Vagina (tissue), 2 donors: ENCODE measurements at regions not wholly inside any gene's neighbourhood (a gene's known extent, or its start where the extent isn't known, plus 50 kb on each side); places are given as distances from the start of the nearest gene placed in this dataset.
"Not testable (repeated sequence)": the region's sequence is repeated elsewhere in the genome, so short reads cannot be mapped to it uniquely, and the experiment has no call there.

Experiments used
- DNase-seq, 2 donors: peaks; one replicate each; pipeline ENCODE4 v3.0.0-alpha.2; 2017; ENCODE audit errors: extremely low spot score in 2 of 2
- H3K27ac ChIP-seq: fragments of 200-600 bp; sonication (generic); one replicate; pipeline ENCODE4 v1.5.1; 2019
- H3K27me3 ChIP-seq: fragments of 200-600 bp; sonication (generic); one replicate; pipeline ENCODE4 v1.5.1; 2019
- H3K36me3 ChIP-seq, 2 donors: fragments of 200-600 bp; sonication (generic); one replicate each; pipeline ENCODE4 v1.5.1; 2017 to 2019
- H3K4me1 ChIP-seq: fragments of 200-600 bp; sonication (generic); one replicate; pipeline ENCODE4 v1.5.1; 2019
- H3K4me3 ChIP-seq, 2 donors: fragments of 200-600 bp; sonication (generic); 1 replicate in 1 of 2; 2 replicates in 1 of 2; pipeline ENCODE4 v1.5.1; 2016 to 2019
- H3K9me3 ChIP-seq: fragments of 200-600 bp; sonication (generic); one replicate; pipeline ENCODE4 v1.5.1; 2019
- POLR2A ChIP-seq, 2 donors: fragments of 450-650 bp; IDR thresholded peaks; one replicate each; pipeline ENCODE4 v1.6.1; 2017; ENCODE audit warnings: antibody characterized with exemption in 2 of 2, mild to moderate bottlenecking in 2 of 2, moderate library complexity in 2 of 2
- POLR2AphosphoS5 ChIP-seq, 2 donors: sonication (generic); formaldehyde crosslinking; IDR thresholded peaks; one replicate each; pipeline ENCODE4 v1.9.0; 2017; ENCODE audit warnings: antibody characterized with exemption in 2 of 2, mild to moderate bottlenecking in 2 of 2, low read depth in 1 of 2; ENCODE audit not compliant: insufficient read depth in 1 of 2
- intact Hi-C: fragments of 100-400 bp; cut with DNase I; formaldehyde crosslinking; loops from one replicate; pipeline ENCODE4 v1.15.1; 2023
- TF ChIP-seq, protein P1 (sequence below), 3 experiments: fragments of 450-650 bp in 2 of 3; fragments of 200-600 bp in 1 of 3; sonication (generic) in 1 of 3; IDR thresholded peaks; one replicate each; pipeline ENCODE4 v1.5.1; 2017 to 2019; ENCODE audit warnings: antibody characterized with exemption in 3 of 3, mild to moderate bottlenecking in 2 of 3, moderate library complexity in 2 of 3

DNA sequence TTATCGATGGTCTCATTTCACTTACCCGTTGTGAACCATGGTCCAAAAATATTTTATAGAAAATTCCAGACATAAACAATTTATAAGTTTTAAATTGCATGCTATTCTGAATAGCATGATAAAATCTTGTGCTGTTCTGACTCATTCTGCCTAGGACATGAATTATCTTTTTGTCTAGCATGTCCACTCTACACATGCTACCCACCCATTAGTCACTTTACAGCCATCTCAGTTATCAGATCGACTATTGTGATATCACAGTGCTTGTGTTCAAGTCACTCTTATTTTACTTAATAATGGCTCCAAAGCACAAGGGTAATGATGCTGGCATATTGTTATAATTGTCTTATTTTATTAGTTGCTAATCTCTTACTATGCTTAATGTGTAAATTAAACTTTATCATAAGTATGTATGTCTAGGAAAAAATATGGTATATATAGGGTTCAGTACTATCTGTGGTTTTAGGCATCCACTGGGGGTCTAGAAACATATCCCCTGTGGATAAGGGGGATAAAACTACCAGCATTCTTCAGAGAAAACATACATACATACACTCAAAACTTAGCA is 252.0 kb upstream of the HTR1E start:
- no peak overlapping the region for H3K27ac ChIP-seq

DNA sequence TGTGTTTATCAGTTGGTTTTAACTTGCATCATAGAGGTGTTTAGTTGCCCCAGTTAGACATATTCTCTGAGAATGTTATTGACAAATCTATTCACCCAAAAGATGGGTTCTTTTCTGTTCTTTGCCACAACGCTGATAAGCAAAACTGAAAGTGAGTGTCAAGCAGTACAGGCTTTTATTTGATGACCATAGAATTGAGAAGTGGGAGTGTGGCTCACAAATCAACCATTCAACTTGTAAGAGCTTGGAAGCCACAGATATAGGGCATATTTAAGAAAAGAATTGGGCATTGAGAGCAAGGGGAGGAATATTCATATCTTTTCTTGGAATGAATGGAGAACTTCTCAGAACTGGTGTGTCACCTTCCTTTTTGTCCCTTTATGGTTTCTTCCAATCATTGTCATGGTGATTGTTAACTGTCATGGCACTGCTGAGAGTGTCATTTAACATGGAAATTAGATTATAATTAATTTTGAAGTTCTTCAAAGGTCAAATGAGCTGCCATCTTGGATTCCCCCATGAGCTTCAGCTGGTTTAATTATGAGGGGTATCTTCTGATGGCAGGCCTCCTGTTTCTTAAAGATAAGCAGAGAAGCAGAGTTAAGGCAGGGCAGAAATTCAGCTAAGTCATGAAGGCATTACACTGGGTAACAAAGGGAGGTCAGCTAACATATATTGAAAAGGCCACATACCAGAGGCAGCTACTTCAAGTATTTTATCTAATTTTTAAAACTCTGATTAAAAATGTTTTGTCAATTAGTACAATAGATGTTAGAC is 254.0 kb upstream of the HTR1E start:
- Histone ChIP-seq H3K4me1 (no peaks in the 10 kb centered on the region), H3K27me3 (no peaks in the 10 kb centered on the region), H3K9me3 (no peaks in the 10 kb centered on the region), H3K4me3 (no peak overlapping the region), H3K27ac (no peak overlapping the region), H3K36me3 (no peaks in the 10 kb centered on the region)
- DNase-seq, result no peak
- intact Hi-C loops, result no loop called here
- no peak for TF ChIP-seq POLR2A (IDR thresholded peaks at IDR 0.05)
- TF ChIP-seq, protein P1, sequence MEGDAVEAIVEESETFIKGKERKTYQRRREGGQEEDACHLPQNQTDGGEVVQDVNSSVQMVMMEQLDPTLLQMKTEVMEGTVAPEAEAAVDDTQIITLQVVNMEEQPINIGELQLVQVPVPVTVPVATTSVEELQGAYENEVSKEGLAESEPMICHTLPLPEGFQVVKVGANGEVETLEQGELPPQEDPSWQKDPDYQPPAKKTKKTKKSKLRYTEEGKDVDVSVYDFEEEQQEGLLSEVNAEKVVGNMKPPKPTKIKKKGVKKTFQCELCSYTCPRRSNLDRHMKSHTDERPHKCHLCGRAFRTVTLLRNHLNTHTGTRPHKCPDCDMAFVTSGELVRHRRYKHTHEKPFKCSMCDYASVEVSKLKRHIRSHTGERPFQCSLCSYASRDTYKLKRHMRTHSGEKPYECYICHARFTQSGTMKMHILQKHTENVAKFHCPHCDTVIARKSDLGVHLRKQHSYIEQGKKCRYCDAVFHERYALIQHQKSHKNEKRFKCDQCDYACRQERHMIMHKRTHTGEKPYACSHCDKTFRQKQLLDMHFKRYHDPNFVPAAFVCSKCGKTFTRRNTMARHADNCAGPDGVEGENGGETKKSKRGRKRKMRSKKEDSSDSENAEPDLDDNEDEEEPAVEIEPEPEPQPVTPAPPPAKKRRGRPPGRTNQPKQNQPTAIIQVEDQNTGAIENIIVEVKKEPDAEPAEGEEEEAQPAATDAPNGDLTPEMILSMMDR (IDR thresholded peaks at IDR 0.05), result no peak
- no peak for TF ChIP-seq POLR2AphosphoS5 (IDR thresholded peaks at IDR 0.05; ENCODE audit: insufficient read depth in 1 of 2, low read depth in 1 of 2)

More for the DNA sequence above, 252.0 kb upstream of the HTR1E start:
- no peak overlapping the region for H3K4me3 ChIP-seq
- intact Hi-C loops, result no loop called here
- TF ChIP-seq POLR2AphosphoS5 (IDR thresholded peaks at IDR 0.05; ENCODE audit: insufficient read depth in 1 of 2, low read depth in 1 of 2), result no peak
- TF ChIP-seq, protein P1 (IDR thresholded peaks at IDR 0.05), result no peak
- TF ChIP-seq POLR2A (IDR thresholded peaks at IDR 0.05), result no peak
- no peaks in the 10 kb centered on the region for H3K27me3 ChIP-seq
- H3K4me1 ChIP-seq, result no peaks in the 10 kb centered on the region
- H3K9me3 ChIP-seq, result no peaks in the 10 kb centered on the region
- no peak for DNase-seq
- no peaks in the 10 kb centered on the region for H3K36me3 ChIP-seq

DNA sequence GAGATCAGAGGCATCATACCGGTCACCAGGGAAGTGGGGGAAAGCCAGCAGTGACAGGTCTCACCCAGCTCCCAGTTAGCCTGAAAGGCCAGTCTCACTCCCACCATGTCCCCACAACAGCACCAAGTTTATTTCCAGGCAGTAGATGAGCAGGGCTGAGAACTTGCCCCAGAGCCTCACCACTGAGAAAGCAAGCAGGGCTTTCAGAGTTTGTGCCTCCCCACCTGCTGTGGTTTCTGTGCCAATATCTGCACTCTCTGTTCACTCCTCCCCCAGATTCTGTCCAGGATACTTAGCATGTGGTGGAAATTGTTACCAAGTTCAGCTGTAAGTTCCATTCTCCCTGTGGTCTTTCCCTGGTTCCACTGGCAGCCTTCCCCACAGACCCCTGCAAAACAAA is 255.0 kb upstream of the HTR1E start:
- Histone ChIP-seq H3K36me3 (no peaks in the 10 kb centered on the region), H3K4me3 (no peak overlapping the region), H3K9me3 (no peaks in the 10 kb centered on the region), H3K27me3 (no peaks in the 10 kb centered on the region), H3K4me1 (no peaks in the 10 kb centered on the region), H3K27ac (no peak overlapping the region)
- no peak for DNase-seq
- intact Hi-C loops, result no loop called here
- TF ChIP-seq, protein P1 (IDR thresholded peaks at IDR 0.05), result no peak
- TF ChIP-seq POLR2A (IDR thresholded peaks at IDR 0.05), result no peak
- no peak for TF ChIP-seq POLR2AphosphoS5 (IDR thresholded peaks at IDR 0.05; ENCODE audit: insufficient read depth in 1 of 2, low read depth in 1 of 2)

DNA sequence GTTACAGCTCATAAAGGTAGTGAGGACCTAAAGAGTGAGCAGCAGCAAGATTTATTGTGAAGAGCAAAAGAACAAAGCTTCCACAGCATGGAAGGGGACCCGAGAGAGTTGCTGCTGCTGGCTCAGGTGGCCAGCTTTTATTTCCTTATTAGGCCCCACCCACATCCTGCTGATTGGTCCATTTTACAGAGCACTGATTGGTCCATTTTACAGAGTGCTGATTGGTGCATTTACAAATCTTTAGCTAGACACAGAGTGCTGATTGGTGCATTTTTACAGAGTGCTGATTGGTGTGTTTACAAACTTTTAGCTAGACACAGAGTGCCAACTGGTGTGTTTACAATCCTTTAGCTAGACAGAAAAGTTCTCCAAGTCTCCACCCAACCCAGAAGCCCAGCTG is 256.2 kb upstream of the HTR1E start:
- H3K36me3 ChIP-seq, H3K27ac ChIP-seq, H3K4me1 ChIP-seq, H3K4me3 ChIP-seq, DNase-seq, H3K27me3 ChIP-seq, intact Hi-C loops, H3K9me3 ChIP-seq: not testable (repeated sequence)

DNA sequence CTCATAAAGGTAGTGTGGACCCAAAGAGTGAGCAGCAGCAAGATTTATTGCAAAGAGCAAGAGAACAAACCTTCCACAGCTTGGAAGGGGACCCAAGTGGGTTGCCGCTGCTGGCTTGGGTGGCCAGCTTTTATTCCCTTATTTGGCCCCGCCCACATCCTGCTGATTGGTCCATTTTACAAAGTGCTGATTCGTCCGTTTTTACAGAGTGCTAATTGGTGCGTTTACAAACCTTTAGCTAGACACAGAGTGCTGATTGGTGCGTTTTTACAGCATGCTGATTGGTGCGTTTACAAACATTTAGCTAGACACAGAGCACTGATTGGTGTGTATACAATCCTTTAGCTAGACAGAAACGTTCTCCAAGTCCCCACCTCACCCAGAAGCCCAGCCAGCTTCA is 265.2 kb upstream of the HTR1E start:
- H3K4me3 ChIP-seq, intact Hi-C loops, H3K4me1 ChIP-seq, H3K36me3 ChIP-seq, H3K27me3 ChIP-seq, H3K27ac ChIP-seq, H3K9me3 ChIP-seq, DNase-seq: not testable (repeated sequence)

DNA sequence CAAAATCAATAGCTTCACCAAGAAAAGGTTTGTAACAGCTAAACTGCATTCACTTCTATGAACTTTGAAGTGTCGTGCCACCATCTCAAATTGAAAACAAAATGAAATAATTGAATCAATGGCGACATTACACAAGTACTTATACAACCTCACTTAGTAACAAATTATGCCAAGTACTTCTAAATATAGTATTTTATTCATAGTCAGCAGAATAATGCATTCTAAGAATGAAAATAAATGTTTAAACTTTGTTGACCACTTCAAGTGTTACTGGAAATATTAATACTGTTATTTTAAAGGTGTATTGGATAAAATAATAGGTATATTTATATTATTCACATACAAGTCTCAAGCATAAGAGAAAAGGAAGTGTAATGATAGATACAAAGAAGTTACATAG is 280.1 kb upstream of the HTR1E start:
- Histone ChIP-seq H3K27ac (no peak overlapping the region), H3K36me3 (no peaks in the 10 kb centered on the region), H3K4me1 (no peaks in the 10 kb centered on the region), H3K27me3 (no peaks in the 10 kb centered on the region), H3K9me3 (no peaks in the 10 kb centered on the region), H3K4me3 (no peak overlapping the region)
- DNase-seq, result no peak
- TF ChIP-seq POLR2AphosphoS5 (IDR thresholded peaks at IDR 0.05; ENCODE audit: insufficient read depth in 1 of 2, low read depth in 1 of 2), result no peak
- no peak for TF ChIP-seq POLR2A (IDR thresholded peaks at IDR 0.05)
- TF ChIP-seq, protein P1 (IDR thresholded peaks at IDR 0.05), result no peak
- intact Hi-C loops, result no loop called here
